Large intestine (tissue), 3 donors: ENCODE measurements at regions not wholly inside any gene's neighbourhood (a gene's known extent, or its start where the extent isn't known, plus 50 kb on each side); places are given as distances from the start of the nearest gene placed in this dataset.

ENCODE experiments used
- DNase-seq, 2 donors: peaks; one replicate each; pipeline versions ENCODE4 v3.0.0 to v3.0.0-alpha.2; 2013
- H3K27ac ChIP-seq: one replicate; pipeline ENCODE4 v1.5.1; 2013; ENCODE audit warnings: low read length
- H3K27me3 ChIP-seq: 2 replicates; pipeline ENCODE4 v1.6.1; 2013; ENCODE audit warnings: low read length; ENCODE audit not compliant: control insufficient read depth, insufficient read depth
- H3K36me3 ChIP-seq: 2 replicates; pipeline ENCODE4 v1.6.1; 2013; ENCODE audit warnings: low read length; ENCODE audit not compliant: control insufficient read depth, insufficient read depth
- H3K4me1 ChIP-seq: one replicate; pipeline ENCODE4 v1.6.1; 2013; ENCODE audit warnings: low read length; ENCODE audit not compliant: control insufficient read depth, insufficient read depth
- H3K4me3 ChIP-seq: one replicate; pipeline ENCODE4 v1.5.1; 2013; ENCODE audit warnings: low read length
- H3K9me3 ChIP-seq: one replicate; pipeline ENCODE4 v1.6.1; 2013; ENCODE audit warnings: mild to moderate bottlenecking, low read depth, low read length, moderate library complexity; ENCODE audit not compliant: control insufficient read depth
- WGBS: methylation state at CpG from one replicate; pipeline ENCODE4 v1.1.5; 2013; ENCODE audit warnings: low lambda C conversion rate; ENCODE audit not compliant: insufficient coverage; 5-methylcytosine and 5-hydroxymethylcytosine counted together

DNA sequence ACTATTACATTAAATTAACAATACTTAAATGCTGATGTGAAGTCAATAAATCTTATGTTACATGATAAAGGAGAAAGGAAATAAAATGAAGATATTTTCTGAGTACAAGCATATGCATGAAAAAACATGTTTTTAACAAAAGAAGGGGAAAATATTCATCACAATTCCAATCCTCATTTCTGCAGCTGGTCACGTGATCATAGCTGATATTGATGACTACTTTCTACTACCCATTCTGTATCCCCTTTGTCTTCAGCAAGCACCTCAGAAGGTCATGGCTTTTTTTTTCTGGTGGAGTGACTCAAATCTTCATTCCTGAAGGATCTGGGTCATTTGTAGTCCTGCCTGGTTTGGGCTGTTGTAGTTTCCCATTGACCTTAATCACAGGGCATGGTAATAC is 90.9 kb downstream of the CDO1 start:
- H3K4me1 ChIP-seq = no peaks in the 10 kb centered on the region
- no CpG with 5 or more reads among the region's 1 CpG for WGBS
- no peak for DNase-seq
- H3K27me3 ChIP-seq = no peaks in the 10 kb centered on the region
- no peaks in the 10 kb centered on the region for H3K9me3 ChIP-seq
- H3K27ac ChIP-seq = no peak overlapping the region
- no peak overlapping the region for H3K4me3 ChIP-seq
- H3K36me3 ChIP-seq = no peaks in the 10 kb centered on the region

DNA sequence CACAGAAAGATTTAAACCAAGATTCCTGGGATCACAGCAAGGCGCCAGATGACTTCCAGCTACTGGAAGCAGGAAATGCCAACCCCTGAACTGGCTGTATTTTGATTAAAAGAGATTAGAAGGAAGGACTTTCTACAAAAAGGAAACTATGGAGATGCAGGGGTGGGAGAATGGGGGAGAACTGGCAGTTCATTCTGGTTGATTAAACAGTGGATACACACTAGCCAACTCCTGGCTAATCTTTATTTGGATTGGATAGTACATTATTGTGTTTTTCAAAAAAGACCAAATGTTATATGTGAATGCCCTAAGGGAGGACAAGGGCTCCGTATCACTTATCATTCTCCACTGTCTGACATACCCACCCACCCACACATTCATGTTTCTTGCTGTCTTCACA is 93.2 kb downstream of the CDO1 start:
- Histone ChIP-seq H3K27ac (no peak overlapping the region), H3K27me3 (no peaks in the 10 kb centered on the region), H3K4me1 (no peaks in the 10 kb centered on the region), H3K36me3 (no peaks in the 10 kb centered on the region), H3K9me3 (no peaks in the 10 kb centered on the region), H3K4me3 (no peak overlapping the region)
- 88% methylated on average over 1 of the region's 2 CpGs for WGBS
- no peak for DNase-seq

- H3K9me3 ChIP-seq = no peaks in the 10 kb centered on the region
Measured at GRCh38 chr5:115720888-115721287, 95.1 kb upstream of the TMED7 start.

GRCh38 chr5:115718927-115719326 is 93.1 kb upstream of the TMED7 start:
- H3K27me3 ChIP-seq = no peaks in the 10 kb centered on the region
- DNase-seq = peak in 1 of 2 donors; percentile 2
- H3K27ac ChIP-seq = no peak overlapping the region
- no peaks in the 10 kb centered on the region for H3K9me3 ChIP-seq
- H3K4me1 ChIP-seq = no peaks in the 10 kb centered on the region
- no peaks in the 10 kb centered on the region for H3K36me3 ChIP-seq
- WGBS = no CpG with 5 or more reads among the region's 2 CpGs
- no peak overlapping the region for H3K4me3 ChIP-seq

More at GRCh38 chr5:115720888-115721287, 95.1 kb upstream of the TMED7 start:
- Histone ChIP-seq H3K4me3 (no peak overlapping the region), H3K4me1 (no peaks in the 10 kb centered on the region), H3K36me3 (no peaks in the 10 kb centered on the region), H3K27ac (no peak overlapping the region), H3K27me3 (no peaks in the 10 kb centered on the region)
- WGBS = 100% methylated on average over 1 of the region's 2 CpGs
- DNase-seq = no peak

- H3K4me1 ChIP-seq = no peaks in the 10 kb centered on the region
- H3K4me3 ChIP-seq = no peak overlapping the region
- no peak overlapping the region for H3K27ac ChIP-seq
- H3K9me3 ChIP-seq = no peaks in the 10 kb centered on the region
- no peak for DNase-seq
- H3K36me3 ChIP-seq = no peaks in the 10 kb centered on the region
- H3K27me3 ChIP-seq = no peaks in the 10 kb centered on the region
Measured at GRCh38 chr5:115713408-115713807, 87.6 kb upstream of the TMED7 start.

- Histone ChIP-seq H3K36me3 (no peaks in the 10 kb centered on the region), H3K27me3 (no peaks in the 10 kb centered on the region), H3K4me3 (no peak overlapping the region), H3K4me1 (no peaks in the 10 kb centered on the region), H3K27ac (no peak overlapping the region), H3K9me3 (no peaks in the 10 kb centered on the region)
- WGBS = no CpG with 5 or more reads among the region's 3 CpGs
- no peak for DNase-seq
Measured at GRCh38 chr5:115709585-115709984, 83.7 kb upstream of the TMED7 start.

DNA sequence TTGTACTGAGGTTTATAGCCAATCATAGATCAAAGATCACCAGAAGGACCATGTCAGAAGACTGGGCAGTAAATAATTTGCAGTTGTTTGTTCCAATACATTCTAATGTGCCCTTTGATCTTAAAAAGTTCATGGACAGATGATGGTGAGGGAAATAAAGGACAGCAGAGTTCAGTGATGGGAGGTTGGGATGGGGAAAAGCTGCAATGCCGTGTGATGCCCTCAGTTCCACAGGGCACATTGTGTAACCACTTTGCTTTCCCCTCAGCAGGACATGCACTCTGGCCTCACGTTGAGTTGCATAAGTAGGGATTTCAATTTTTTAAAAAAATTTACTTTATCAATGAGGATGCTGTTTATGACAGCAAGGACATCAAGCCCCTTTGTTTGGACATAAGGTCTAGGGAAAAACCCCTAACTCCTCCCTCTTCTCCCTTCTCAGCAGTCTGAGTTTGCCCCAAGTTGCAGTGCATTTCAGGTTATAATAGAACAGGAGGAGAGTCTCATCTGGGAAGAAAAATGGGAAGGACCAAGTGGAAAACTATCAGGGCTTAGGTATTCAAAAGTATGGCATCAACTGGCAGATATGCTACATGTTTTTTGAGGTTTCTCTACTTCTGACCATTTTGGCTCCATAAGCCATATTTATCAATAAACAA is 83.1 kb upstream of the TMED7 start:
- H3K9me3 ChIP-seq = no peaks in the 10 kb centered on the region
- no peaks in the 10 kb centered on the region for H3K27me3 ChIP-seq
- WGBS = no CpG with 5 or more reads among the region's 2 CpGs
- DNase-seq = peak in 1 of 2 donors; percentile 2
- no peak overlapping the region for H3K4me3 ChIP-seq
- no peak overlapping the region for H3K27ac ChIP-seq
- H3K4me1 ChIP-seq = no peaks in the 10 kb centered on the region
- H3K36me3 ChIP-seq = no peaks in the 10 kb centered on the region

DNA sequence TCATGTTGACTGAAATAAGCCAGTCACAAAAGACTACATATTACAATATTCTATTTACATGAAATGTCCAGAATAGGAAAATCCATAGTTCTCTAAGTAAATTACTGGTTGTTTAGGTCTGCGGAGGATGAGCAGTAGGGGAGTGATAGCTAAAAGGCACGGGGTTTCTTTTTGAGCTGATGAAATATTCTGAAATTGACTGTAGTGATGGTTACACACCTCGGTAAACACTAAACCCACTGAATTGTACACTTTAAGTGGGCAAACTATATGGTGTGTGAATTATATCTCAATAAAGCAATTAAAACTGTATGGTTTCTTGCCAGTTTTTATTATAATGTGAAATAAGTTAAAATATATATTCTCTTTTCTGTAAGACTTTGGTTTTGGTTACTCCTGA is 77.7 kb upstream of the TMED7 start:
- no peak overlapping the region for H3K4me3 ChIP-seq
- no peaks in the 10 kb centered on the region for H3K36me3 ChIP-seq
- 100% methylated on average over 1 of the region's 3 CpGs for WGBS
- H3K27ac ChIP-seq = no peak overlapping the region
- no peaks in the 10 kb centered on the region for H3K27me3 ChIP-seq
- no peaks in the 10 kb centered on the region for H3K9me3 ChIP-seq
- DNase-seq = no peak
- H3K4me1 ChIP-seq = no peaks in the 10 kb centered on the region

DNA sequence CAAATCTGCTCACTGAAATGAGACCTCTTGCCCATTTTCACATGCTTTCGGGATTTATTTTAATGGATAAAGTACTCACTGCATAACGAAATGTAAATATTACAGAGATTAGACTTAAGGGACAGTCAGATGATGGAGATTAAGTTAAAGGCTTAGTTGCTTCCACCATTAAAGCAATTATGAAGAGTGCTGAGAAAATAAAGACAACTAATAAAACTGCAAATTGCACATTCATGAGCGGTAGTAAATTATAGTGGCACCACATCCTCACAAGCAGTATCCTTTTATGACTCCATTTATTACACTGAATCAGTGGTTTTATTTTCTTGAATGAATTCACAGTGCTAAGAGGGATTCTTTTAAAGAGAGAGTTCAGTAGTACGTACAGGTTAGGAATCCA is 76.2 kb upstream of the TMED7 start:
- Histone ChIP-seq H3K27me3 (no peaks in the 10 kb centered on the region), H3K27ac (no peak overlapping the region), H3K4me3 (no peak overlapping the region), H3K36me3 (no peaks in the 10 kb centered on the region), H3K9me3 (no peaks in the 10 kb centered on the region), H3K4me1 (no peaks in the 10 kb centered on the region)
- no peak for DNase-seq
- 35% methylated on average over 3 of the region's 4 CpGs for WGBS

DNA sequence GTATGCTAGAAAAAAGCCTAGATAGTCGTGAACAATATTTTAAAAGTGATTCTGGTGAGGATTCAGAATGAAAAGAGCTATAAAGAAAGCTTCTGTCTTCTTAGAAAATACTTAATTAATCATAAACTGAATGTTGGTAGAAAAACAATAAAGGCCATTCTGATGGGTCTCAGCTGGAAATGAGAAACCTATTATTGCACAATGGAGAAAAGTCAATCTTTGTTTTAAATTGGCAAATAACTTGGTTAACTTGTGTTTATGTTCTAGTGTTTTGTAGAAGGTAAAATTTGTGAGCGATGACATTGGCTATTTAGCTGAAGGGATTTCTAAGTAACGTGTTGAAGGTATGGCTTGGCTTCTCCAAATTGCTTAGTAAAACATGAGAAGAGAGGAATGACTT is 74.1 kb upstream of the TMED7 start:
- Histone ChIP-seq H3K9me3 (no peaks in the 10 kb centered on the region), H3K27me3 (no peaks in the 10 kb centered on the region), H3K36me3 (no peaks in the 10 kb centered on the region), H3K27ac (no peak overlapping the region), H3K4me3 (no peak overlapping the region), H3K4me1 (no peaks in the 10 kb centered on the region)
- 70% methylated on average over 3 of the region's 3 CpGs for WGBS
- no peak for DNase-seq

- Histone ChIP-seq H3K27ac (no peak overlapping the region), H3K4me3 (no peak overlapping the region)
- 91% methylated on average over 1 of the region's 4 CpGs for WGBS
Measured at GRCh38 chr5:115696141-115696650, 70.4 kb upstream of the TMED7 start.

More at GRCh38 chr5:115696141-115696650, 70.4 kb upstream of the TMED7 start:
- no peaks in the 10 kb centered on the region for H3K4me1 ChIP-seq
- no peaks in the 10 kb centered on the region for H3K9me3 ChIP-seq
- no peaks in the 10 kb centered on the region for H3K36me3 ChIP-seq
- no peaks in the 10 kb centered on the region for H3K27me3 ChIP-seq
- DNase-seq = no peak
